AML-193 (cell line): ENCODE measurements at regions not wholly inside any gene's neighbourhood (a gene's known extent, or its start where the extent isn't known, plus 50 kb on each side); places are given as distances from the start of the nearest gene placed in this dataset.
"Not testable (repeated sequence)": the region's sequence is repeated elsewhere in the genome, so short reads cannot be mapped to it uniquely, and the experiment has no call there.

ENCODE experiments used
- DNase-seq, 2 experiments: peaks; one replicate each; lab custom pipeline; 2025; lab: John Stamatoyannopoulos, UW

DNA sequence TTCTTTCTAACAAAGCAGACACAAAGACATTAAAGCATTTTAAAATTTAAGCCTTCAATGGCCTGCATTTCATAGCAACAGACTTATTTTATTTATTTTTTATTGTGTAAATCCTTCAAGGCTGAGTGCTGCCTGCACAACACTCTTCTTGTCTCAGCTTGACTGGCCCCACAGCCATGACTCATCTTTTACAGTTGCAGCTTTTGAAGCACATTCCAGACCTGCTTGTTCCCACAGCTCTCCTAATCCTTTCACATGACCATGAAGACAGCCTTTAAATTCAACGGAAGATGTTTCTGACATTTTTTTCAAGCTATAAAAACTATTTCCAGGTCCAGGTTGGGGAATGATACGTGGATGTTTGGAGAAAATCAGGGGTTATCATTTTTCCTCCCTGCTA lies 276.9 kb upstream of the TACR3 start:
- no peak for DNase-seq

DNA sequence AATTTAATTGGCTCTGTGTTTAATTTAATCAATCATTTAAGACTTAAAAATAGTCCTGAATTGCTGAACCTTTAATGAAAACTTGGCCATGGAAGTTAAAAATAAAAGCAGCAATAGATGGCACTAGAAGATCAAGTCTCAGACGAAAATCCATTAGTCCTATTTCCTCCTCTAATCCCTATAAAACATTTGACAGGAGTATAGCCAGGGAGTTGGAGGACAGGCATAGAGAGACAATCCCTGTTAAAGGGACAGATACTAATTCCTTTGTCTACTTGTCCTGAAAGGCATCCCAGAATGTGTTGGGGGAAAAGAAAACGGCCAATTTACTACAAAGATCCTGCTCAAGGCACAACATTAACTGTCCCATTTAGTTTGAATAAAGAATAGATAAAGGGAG lies 276.3 kb upstream of the TACR3 start:
- DNase-seq = no peak

DNA sequence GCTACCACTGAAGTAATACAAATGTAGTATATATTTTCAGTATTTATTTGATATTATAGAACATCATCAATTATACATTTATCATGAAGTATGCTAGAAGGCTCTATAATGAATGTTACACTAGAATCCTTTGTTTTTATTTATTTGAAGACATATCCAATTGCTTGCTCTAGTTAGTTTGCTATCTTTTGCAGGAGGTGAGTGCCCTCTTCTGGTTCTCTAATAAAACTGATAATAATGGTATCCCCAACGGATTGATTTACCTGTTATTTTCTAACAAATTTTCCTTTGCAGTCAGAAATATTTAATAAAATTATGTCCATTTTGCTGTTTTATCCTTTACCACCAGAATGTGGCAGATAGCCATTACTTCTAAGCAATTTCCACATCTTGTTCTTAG lies 274.3 kb upstream of the TACR3 start:
- DNase-seq = peak in 1 of 2 experiments; percentile 0

DNA sequence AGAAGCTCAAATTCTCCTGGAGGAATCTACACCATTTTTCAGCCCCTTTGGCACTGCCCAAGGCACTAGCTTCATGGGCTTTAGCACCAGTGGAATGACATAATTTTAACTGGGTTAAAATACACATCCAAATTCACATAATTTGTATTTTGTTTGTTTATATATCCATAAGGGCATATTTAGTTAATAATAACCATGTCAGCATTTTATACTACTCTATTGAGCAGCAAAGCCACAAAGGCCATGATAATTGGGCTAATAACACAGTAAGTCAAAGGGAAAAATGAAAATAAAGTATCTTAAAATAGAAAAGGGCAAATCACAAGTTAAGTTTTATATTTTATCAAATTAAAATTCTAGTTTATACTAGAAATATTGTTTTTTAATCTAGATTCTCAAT lies 262.7 kb upstream of the TACR3 start:
- no peak for DNase-seq

DNA sequence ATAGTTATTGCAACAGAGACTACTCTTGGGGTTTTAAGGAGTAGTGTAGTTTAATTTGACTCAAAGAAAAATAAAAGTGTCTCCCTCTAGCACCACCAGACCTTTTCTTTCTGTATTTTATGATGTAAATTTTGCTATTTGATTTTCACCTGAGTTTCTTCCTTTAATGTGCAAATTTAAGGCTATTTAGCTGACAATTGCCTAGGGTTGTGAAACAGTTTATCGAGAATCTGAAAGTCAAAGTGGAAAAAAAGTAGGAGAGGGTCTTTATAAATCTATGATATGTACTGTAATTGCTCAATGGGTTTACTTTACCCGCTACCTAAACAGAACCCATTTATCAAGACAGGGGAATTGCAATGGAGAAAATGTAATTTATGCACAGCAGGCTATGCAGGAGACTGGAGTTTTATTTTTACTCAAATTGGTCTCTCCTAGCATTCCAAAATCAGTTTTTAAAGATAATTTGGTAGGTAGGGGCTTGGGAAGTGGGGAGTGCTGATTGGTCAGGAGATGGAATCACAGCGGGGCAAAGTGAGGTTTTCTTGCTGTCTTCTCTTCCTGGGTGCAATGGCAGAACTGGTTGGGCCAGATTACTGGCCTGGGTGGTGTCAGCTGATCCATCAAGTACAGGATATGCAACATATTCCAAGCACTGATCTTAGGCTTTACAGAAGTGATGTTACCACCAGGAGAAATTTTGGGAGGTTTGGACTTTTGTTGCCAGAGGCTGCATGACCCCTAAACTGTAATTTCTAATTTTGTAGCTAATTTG lies 228.6 kb upstream of the TACR3 start:
- no peak for DNase-seq

DNA sequence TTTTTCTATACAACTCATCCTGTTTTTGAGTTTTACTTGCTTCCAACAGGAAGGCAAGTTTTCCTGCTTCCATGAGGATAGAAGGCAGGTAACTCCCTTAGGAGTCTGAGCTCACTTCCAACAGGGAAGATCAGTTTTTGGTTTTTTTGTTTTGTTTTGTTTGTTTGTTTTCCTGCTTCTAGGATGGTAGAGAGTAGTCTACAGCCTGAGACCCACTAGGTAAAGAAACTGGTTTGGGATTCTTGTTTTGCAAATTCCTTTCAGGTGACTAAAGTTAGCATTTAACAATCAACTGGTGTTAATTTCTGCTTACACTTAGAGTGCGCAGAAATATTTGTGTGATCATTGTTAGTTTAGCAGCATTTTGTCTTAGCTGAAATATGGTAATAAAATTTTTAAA lies 227.8 kb upstream of the TACR3 start:
- no peak for DNase-seq

DNA sequence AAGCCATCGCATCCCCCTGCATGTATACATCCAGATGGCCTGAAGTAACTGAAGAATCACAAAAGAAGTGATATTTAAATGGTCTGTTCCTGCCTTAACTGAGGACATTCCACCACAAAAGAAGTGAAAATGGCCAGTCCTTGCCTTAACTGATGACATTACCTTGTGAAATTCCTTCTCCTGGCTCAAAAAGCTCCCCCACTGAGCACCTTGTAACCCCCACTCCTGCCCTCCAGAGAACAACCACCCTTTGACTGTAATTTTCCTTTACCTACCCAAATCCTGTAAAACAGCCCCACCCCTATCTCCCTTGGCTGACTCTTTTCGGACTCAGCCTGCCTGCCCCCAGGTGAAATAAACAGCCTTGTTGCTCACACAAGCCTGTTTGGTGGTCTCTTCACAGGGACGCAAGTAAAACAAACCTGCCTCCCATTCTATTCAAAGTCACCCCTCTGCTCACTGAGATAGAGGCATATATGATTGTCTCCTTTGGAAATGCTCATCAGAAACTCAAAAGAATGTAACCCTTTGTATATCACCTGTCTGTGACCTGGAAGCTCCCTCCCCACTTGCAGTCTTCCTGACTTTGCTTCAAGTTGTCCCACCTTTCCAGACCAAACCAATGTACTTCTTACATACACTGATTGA lies 227.0 kb upstream of the TACR3 start:
- DNase-seq = not testable (repeated sequence)

DNA sequence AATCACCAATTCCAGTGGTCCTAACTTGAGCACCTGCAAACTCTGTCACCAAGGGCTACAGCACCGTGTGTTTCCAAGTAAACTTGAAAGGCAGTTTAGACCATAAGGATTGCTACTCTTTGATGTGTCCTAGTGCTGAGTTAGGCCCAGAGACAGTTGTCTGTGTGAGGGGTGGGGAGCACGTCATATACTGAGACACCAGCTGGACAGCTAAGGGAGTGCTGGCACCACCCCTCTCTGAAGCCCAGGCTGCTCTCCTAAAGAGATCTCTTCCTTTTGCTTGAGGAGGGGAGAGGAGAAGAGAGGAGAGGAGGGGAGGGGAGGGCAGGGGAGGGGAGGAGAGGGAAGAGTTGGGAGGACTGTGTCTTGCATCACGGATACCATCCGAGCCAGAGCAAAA lies 218.7 kb upstream of the TACR3 start:
- no peak for DNase-seq

DNA sequence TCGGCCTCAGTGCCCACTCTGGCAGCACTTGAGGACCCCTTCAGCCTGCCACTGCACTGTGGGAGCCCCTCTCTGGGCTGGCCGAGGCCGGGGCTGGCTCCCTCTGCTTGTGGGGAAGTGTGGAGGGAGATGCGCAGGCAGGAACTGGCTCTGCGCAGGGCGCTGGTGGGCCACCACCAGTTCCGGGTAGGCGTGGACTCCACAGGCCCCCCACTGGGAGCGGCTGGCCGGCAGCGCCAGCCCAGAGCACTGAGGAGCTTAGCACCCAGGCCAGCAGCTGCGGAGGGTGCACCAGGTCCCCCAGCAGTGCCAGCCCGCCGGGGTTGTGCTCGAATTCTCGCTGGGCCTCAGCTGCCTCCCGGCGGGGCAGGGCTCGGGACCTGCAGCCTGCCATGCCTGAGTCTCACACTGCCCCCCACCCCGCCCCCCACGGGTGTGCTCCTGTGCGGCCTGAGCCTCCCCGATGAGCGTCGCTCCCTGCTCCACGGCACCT lies 216.9 kb upstream of the TACR3 start:
- no peak for DNase-seq

DNA sequence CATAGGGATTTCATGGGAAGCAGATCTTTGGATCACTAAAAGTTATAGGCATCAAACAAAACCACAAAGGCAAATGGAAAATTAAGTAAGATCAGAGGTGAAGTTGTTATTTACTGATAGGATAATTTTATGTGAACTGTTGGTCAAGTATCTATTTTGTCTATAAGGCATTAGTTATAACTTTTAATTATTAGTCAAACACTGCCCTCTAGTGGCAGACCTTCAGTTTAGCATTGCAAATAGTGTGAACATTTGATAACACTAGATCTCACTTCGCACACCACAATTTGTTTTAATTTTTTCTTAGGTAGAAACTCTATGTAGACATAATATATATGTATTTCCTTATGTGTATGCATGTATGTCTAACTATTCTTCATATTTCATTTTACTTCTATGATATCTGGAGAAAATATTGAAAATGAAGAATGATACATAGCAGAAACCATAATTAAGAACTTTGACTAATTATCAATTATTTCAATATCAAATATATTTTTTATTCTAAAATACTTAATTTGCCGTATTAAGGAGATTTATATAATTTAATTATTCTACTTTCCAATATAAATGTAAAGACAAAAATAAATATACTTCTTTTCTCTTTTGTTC lies 214.5 kb upstream of the TACR3 start:
- DNase-seq = peak; percentile 22 to 59

DNA sequence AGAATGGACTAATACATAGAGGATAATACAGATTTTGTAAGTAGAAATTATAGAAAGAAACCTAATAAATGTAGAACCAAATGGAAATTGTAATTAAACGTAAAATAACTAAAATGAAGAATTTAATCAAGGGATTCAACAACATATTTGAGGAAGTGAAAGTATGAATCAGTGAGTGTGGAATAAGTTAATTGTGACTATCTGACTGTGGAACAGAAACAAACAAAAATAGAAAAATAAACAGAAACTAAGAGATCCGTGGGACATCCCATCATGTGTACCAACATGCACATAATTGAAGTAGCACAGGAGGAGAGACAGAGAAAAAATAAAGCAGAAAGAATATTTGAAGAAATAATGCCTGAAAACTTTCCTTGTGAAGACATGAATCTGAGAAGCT lies 208.6 kb upstream of the TACR3 start:
- DNase-seq = no peak

DNA sequence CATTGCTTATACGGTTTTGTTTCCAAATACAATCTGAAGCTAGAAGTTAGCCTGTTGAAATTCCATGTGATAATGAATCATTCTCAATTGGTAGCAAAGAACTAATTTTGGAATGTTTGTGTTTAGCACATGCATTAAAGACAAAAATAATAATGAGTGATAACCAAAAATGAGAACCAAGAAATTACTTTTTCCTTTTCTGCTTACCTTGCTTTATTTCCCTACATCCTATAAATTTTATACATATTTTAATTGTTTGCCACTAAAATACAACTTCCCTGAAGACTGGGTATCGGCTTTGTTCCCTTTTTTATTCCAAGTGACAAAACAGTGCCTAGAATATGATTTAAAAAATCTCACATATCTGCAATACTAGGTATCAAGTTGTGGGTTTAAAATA lies 203.8 kb upstream of the TACR3 start:
- no peak for DNase-seq

DNA sequence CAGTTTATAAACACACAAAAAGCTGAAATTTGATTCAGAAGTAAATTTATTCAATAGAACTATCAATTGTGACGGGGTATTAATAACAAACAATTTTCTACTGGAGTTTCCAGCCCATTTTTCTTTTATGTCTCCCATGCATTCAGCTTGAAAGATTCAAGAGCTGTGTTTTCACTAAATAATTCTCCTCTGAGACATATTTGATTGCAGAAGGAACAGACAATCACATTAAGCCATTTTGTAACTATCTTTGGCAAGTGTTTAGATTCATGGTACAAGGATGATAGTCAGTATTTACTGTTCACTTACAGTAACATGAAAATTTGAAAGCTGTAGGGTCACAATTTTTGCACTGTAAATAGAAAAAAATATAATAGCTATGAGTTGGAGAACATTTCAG lies 198.4 kb upstream of the TACR3 start:
- no peak for DNase-seq

DNA sequence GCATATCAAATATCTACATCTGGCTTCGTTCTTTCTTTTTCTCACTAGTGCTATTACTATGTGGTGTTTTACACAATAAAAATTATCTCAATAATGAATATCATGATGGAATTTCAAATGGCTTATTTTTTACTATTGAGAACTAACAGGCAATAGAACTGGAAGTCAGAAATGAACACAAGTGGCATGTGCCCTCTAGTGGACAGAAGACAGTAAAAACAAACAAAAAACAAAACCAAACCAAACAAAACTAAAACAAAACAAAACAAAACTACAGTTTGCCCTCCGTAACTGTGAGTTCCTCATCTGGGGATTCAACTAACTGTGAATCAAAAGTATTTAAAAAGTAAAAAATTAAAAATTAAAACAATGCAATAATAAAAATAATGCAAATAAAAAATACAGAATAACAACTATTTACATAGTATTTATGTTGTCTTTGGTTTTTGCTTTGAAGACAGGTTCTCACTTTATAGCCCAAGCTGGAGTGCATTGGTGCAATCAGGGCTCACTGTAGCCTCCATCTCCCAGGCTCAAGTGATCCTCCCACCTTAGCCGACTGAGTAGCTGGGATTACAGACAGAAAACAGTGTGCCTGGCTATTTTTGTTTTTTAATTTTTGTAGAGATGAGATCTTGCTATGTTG lies 195.6 kb upstream of the TACR3 start:
- DNase-seq = peak in 1 of 2 experiments; percentile 1

DNA sequence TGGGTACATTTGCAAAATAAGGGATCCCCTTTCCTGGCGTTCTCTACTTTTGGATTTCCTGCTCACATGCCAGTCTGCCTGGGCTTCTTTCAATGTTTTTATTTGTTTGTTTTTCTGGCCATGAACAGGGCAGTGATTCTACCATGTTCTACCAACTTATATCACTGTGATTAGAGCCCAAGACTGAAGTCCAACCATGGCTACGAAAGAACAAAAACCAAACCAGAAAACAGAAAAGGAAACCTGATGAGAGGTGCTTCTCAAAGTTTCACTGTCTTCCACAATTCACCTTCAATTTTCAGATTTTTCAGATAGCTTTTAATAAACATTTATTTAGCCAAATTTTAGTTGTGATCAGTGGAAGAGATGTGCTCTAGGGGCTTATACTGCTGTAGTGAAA lies 187.6 kb upstream of the TACR3 start:
- no peak for DNase-seq

DNA sequence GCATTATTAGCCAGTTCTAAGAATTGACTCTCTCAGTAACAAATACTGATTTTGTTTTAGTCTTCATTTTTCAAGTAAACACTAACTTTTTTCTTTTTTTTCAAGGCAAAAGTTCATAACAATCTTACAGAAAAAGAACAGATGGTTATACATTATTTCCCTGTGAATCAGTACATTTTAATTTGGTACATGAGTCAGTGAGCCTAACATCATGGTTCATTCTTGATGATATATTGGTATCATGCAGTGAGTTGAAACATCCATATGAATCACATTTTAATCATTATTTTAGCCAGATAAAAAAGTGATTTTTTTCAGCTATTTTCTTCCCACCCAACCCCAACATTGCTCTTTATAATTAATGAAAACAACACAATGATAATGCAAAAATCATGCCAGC lies 184.3 kb upstream of the TACR3 start:
- no peak for DNase-seq

DNA sequence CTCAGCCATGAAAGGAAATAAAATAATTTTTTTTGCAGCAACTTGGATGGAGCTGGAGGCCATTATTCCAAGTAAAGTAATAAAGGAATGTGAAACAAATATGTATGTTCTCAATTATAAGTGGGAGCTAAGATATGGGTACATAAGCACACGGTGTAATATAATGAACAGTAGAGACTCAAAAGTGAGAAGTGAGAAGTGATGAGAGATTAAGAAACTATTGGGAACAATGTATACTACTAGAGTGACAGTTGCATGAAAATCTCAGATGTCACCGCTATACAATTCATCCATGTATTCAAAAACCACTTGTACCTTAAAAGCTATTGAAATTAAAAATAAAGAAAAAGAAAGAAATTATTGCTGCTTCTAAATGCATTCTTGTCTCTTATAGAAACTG lies 182.9 kb upstream of the TACR3 start:
- DNase-seq = no peak

DNA sequence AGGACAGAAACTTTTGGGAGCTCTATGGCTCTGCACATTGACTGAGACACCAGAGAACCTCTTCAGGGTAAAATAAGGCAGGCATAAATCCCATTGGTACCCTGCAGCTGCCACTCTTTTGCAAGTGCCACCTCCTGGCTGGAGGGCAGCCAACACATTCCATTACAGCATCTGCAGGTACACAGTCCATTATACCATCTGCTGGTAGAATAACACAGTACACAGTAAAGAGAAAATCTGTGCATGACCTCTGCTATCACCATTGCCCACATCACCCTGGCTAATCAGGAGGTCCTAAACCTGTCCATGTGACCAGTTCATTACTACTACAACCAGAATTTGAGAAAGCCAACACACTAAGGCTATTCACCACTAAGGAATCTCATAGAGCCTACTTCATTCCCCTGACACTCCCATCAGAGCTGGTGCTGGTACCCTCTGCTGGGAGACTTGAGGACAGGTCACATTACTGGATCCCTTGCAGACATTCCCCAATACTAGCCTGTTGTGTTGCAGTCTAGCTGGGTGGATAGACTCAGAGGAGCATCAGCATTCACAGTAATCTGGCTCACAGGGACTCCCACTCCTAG lies 176.2 kb upstream of the TACR3 start:
- DNase-seq = no peak

DNA sequence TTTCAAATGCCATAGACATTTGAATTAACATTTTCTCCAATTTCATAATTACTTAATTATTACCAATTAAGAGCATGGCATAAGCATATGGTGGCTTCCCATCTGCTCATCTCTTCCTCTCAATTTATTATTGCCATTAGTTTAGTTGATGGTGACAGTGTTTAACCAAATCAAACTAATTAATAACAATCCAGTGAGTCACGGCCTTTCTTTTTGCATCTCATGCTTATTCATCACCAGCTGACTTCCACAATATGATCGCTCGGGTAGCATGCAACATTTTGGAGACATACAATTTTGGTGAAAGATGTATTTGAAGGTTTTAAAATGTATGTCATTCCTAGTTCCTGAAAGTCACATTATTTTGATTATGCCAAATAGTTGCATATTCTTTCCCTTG lies 172.8 kb upstream of the TACR3 start:
- DNase-seq = no peak

DNA sequence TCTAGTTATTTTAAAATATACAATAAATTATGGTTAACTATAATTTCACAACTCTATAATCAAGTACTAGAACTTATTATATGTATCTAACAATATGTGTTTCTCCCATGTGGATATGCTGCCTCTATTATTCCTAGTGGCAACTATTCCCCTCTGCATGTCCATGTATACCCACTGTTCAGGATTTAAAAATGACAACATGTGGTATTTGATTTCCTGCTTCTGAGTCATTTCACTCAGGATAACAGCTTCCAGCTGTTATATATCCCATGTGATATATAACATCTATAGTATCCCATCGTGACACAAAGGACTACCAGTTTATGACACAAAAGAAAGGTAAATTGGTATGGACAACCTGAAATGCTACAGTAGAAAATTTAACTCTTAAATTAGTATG lies 167.4 kb upstream of the TACR3 start:
- DNase-seq = no peak

DNA sequence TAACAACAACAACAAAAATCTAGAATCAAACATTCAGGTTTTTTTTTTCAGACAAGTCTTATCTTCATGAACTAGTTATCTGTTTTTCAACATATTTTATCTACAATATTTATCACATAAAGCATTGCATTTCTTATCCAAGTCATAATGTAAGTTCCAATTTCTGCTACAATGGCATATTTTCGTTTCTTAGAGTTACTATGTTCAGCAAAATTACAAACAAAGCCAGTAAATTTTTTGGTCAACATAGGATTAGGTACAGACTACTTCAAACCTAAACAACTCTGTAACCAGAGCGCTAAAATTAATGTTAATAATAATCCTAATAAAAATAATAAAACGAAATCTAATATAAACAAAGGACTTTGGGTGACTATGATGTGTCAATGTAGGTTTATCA lies 165.4 kb upstream of the TACR3 start:
- no peak for DNase-seq

DNA sequence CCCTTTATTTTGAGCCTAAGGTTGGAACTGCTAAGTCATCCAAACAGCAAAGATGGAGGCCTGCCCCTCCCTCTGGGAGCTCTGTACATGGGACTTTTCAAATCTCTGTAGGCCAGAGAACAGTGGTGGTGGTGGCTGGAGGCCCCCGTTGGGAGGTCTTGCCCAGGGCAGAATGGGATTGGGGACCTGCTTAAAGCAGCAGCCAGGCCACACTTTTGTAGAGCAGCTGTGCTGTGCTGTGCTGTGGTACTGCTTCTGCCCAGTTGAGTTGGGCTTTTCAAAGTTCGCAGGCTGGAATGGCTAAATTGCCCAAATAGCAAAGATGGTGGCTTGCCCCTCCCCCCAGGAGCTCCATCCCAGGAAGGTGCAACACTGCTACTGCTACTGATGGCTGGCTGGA lies 147.5 kb upstream of the TACR3 start:
- no peak for DNase-seq
